Activated CD4-positive, alpha-beta T cell treated with anti-CD3 and anti-CD28 coated beads for 36 hours (primary cell): ENCODE measurements at regions not wholly inside any gene's neighbourhood (a gene's known extent, or its start where the extent isn't known, plus 50 kb on each side); places are given as distances from the start of the nearest gene placed in this dataset.

Experiments
- ATAC-seq: fragments of 200-7000 bp; cut with Tn5 transposase; one replicate; pipeline ENCODE4 v1.10.0; 2021; ENCODE audit warnings: mild to moderate bottlenecking, moderate library complexity
- CTCF ChIA-PET: fragments of 350-600 bp; sonication (Branson Sonifier 250); formaldehyde crosslinking; loops from one replicate; lab custom pipeline; 2021; ENCODE audit warnings: antibody characterized with exemption; lab: Charles Lee
- POLR2A ChIA-PET: fragments of 350-600 bp; sonication (Branson Sonifier 250); formaldehyde crosslinking; loops from one replicate; lab custom pipeline; 2021; ENCODE audit warnings: antibody characterized with exemption, inconsistent platforms; lab: Charles Lee
- DNase-seq: peaks from one replicate; pipeline ENCODE4 v3.0.0-alpha.2; 2020
- H3K27ac Mint-ChIP-seq: one replicate; pipeline ENCODE4 v1.8.0; 2021; ENCODE audit warnings: mixed read lengths
- H3K27me3 Mint-ChIP-seq: one replicate; pipeline ENCODE4 v1.8.0; 2021; ENCODE audit warnings: mixed read lengths
- H3K36me3 Mint-ChIP-seq: one replicate; pipeline ENCODE4 v1.8.0; 2021; ENCODE audit warnings: low read depth, mixed read lengths
- H3K4me1 Mint-ChIP-seq: one replicate; pipeline ENCODE4 v1.8.0; 2021; ENCODE audit warnings: mixed read lengths
- H3K4me3 Mint-ChIP-seq: one replicate; pipeline ENCODE4 v1.8.0; 2021; ENCODE audit warnings: mild to moderate bottlenecking, moderate library complexity, mixed read lengths
- H3K9me3 Mint-ChIP-seq: one replicate; pipeline ENCODE4 v1.8.0; 2021; ENCODE audit warnings: low read depth, mixed read lengths
- intact Hi-C, 2 experiments: fragments of 100-400 bp; cut with DNase I in 1 of 2; cut with micrococcal nuclease in 1 of 2; formaldehyde crosslinking; loops; one replicate each; pipeline versions ENCODE4 v1.14.2 to v1.15.1; 2022 to 2024; cut with DNase I, micrococcal nuclease

DNA sequence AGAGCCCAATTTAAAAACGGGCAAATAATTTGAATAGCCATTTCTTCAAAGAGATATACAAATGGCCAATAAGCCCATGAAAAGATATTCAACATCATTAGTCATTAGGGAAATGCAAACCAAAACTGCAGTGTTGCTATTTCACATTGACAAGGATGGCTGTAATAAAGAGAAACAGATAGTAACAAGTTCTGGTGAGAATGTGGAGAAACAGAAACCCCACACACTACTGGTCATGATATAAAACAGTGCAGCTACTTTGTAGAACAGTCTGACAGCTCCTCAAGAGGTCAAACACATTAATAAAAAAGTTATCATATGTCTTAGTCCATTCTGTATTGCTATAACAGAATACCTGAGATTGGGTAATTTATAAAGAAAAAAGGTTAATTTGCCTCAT, 237.0 kb upstream of the GRAMD2B start:
- Mint-ChIP-seq H3K9me3 (peaks cover 4% of the 10 kb centered on the region), H3K27me3 (no peaks in the 10 kb centered on the region), H3K27ac (no peak overlapping the region), H3K4me3 (no peak overlapping the region), H3K4me1 (no peaks in the 10 kb centered on the region), H3K36me3 (no peaks in the 10 kb centered on the region)
- CTCF ChIA-PET, result no interaction called here
- intact Hi-C loops, result no loop called here
- POLR2A ChIA-PET, result no interaction called here
- ATAC-seq (no peak), DNase-seq (no peak)

GRCh38 chr5:126188804-126189203, 234.4 kb upstream of the GRAMD2B start:
- POLR2A ChIA-PET, result no interaction called here
- CTCF ChIA-PET, result no interaction called here
- no peaks in the 10 kb centered on the region for H3K27me3 Mint-ChIP-seq
- no peak overlapping the region for H3K27ac Mint-ChIP-seq
- H3K9me3 Mint-ChIP-seq, result peaks cover 4% of the 10 kb centered on the region
- no peaks in the 10 kb centered on the region for H3K4me1 Mint-ChIP-seq
- no peaks in the 10 kb centered on the region for H3K36me3 Mint-ChIP-seq
- ATAC-seq (no peak), DNase-seq (no peak)
- H3K4me3 Mint-ChIP-seq, result no peak overlapping the region
- intact Hi-C loops, result no loop called here

- ATAC-seq (no peak), DNase-seq (no peak)
- H3K9me3 Mint-ChIP-seq, result peaks cover 4% of the 10 kb centered on the region
- POLR2A ChIA-PET, result no interaction called here
- intact Hi-C loops, result no loop called here
- no peaks in the 10 kb centered on the region for H3K4me1 Mint-ChIP-seq
- no peak overlapping the region for H3K27ac Mint-ChIP-seq
- H3K27me3 Mint-ChIP-seq, result no peaks in the 10 kb centered on the region
- no peaks in the 10 kb centered on the region for H3K36me3 Mint-ChIP-seq
- H3K4me3 Mint-ChIP-seq, result no peak overlapping the region
- CTCF ChIA-PET, result no interaction called here
Measured at GRCh38 chr5:126189231-126189630, 234.0 kb upstream of the GRAMD2B start.

DNA sequence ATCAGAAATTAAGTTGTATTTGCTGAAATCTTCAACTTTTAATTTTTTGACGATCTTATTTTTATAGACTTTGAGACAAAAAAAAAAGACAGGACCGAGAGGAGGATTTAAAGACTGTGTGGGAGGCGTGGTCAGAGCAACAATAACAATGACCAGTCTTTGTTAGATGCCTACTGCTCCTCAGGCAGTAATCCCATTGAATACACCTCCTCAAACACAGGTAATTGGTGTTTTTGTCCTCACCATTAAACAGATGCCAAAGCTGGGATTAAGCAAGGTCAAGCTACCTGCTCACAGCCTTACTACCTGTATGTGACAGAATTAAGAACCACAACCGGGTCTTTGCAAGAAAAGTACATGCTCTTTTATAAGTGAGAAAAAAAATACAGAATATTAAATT, 233.3 kb upstream of the GRAMD2B start:
- H3K36me3 Mint-ChIP-seq, result no peaks in the 10 kb centered on the region
- no peaks in the 10 kb centered on the region for H3K4me1 Mint-ChIP-seq
- DNase-seq, result no peak
- no peak for ATAC-seq
- peaks cover 4% of the 10 kb centered on the region for H3K9me3 Mint-ChIP-seq
- intact Hi-C loops, result no loop called here
- H3K4me3 Mint-ChIP-seq, result no peak overlapping the region
- POLR2A ChIA-PET, result no interaction called here
- no peaks in the 10 kb centered on the region for H3K27me3 Mint-ChIP-seq
- no peak overlapping the region for H3K27ac Mint-ChIP-seq
- CTCF ChIA-PET, result no interaction called here

DNA sequence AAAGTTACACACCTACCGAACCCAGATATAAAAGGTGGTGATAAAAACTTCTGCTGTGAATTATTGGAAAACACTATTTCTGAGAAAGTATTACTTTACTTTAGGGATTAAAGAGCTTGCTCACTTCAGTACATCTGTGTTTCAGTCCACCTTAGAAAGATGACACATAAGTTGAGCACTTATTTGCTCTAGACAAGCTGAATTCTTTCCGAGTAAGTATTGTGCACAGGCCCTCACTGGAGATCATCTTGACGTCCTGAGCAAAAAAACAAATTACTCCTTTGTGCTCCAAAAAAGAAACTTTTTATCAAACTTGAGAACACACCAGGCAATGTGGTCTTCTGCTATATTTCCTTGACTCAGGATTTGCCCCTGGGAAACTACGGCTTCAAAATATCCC, 231.0 kb upstream of the GRAMD2B start:
- Mint-ChIP-seq H3K36me3 (no peaks in the 10 kb centered on the region), H3K27ac (no peak overlapping the region), H3K4me1 (no peaks in the 10 kb centered on the region), H3K4me3 (no peak overlapping the region), H3K9me3 (no peaks in the 10 kb centered on the region), H3K27me3 (no peaks in the 10 kb centered on the region)
- ChIA-PET CTCF (no interaction called here), POLR2A (no interaction called here)
- DNase-seq (no peak), ATAC-seq (no peak)
- intact Hi-C loops, result no loop called here

DNA sequence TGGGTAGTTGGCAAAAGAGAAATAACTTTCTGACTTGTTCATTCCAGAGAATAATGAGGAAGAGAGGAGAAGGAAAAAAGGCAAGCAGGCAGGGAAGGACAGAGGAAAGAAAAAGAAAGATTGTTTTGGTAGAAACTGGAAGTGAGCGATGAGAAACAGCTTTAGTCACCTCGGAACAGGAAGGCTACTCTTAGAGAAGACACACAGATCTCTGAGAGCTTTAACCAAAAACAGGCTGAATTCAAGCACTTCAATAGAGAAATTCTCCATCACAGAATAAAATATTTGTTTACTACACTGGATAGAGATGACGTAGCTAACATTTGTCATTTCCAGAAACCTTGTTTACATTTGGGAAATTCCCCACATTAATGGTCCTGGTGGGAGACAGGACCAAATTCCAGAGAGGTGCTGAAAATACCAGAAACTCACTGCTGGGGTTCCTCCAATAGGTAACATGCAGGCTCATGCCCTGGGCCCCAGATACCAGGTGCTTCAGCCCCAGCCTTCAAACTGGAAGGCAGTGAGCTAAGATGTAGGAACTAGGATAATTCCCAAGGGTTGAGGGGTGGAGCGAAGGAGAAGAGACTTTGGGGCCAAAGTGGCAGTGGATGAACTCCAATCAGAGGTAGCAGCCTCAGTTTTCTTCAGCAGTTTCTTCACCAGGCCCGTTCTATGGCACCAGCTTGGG, 227.7 kb upstream of the GRAMD2B start:
- no peaks in the 10 kb centered on the region for H3K27me3 Mint-ChIP-seq
- no peaks in the 10 kb centered on the region for H3K4me1 Mint-ChIP-seq
- no peak for ATAC-seq
- no peak overlapping the region for H3K27ac Mint-ChIP-seq
- DNase-seq, result no peak
- peaks cover 1% of the 10 kb centered on the region for H3K9me3 Mint-ChIP-seq
- intact Hi-C loops, result no loop called here
- ChIA-PET CTCF (interaction anchor here (0.6 kb wide), 1 partner anchor 21 kb away, joined by 4 read pairs; no protein-coding TSS in a partner anchor), POLR2A (no interaction called here)
- H3K4me3 Mint-ChIP-seq, result no peak overlapping the region
- H3K36me3 Mint-ChIP-seq, result no peaks in the 10 kb centered on the region

- Mint-ChIP-seq H3K36me3 (no peaks in the 10 kb centered on the region), H3K27me3 (no peaks in the 10 kb centered on the region), H3K4me1 (no peaks in the 10 kb centered on the region), H3K4me3 (no peak overlapping the region), H3K9me3 (peaks cover 1% of the 10 kb centered on the region), H3K27ac (no peak overlapping the region)
- DNase-seq, result no peak
- ATAC-seq, result no peak
- POLR2A ChIA-PET, result no interaction called here
- intact Hi-C loops, result no loop called here
- CTCF ChIA-PET, result no interaction called here
Measured at GRCh38 chr5:126198531-126198930, 224.7 kb upstream of the GRAMD2B start.

GRCh38 chr5:126199467-126199866, 223.7 kb upstream of the GRAMD2B start:
- Mint-ChIP-seq H3K9me3 (peaks cover 1% of the 10 kb centered on the region), H3K27me3 (no peaks in the 10 kb centered on the region), H3K36me3 (no peaks in the 10 kb centered on the region), H3K4me3 (no peak overlapping the region), H3K27ac (no peak overlapping the region), H3K4me1 (no peaks in the 10 kb centered on the region)
- intact Hi-C loops, result no loop called here
- ATAC-seq, result no peak
- CTCF ChIA-PET, result no interaction called here
- POLR2A ChIA-PET, result no interaction called here
- no peak for DNase-seq

DNA sequence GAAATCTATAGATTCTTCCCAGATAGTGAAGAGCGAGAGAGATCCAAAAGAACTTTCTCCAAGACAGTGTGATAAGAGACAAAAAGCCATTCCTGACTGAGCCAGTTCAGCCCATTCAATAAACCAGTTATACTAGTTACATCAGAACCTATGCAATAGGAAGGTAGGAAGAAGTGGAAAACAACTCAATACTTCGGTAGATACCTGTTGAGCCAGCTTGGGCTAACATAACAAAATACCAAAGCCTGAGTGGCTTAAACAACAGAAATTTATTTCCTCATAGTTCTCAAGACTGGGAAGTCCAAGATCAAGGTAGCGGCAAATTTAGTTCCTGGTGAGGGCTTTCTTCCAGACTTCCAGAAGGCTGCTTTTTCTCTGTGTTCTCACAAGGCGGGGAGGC, 214.5 kb upstream of the GRAMD2B start:
- Mint-ChIP-seq H3K4me1 (no peaks in the 10 kb centered on the region), H3K36me3 (no peaks in the 10 kb centered on the region), H3K27ac (no peak overlapping the region), H3K4me3 (no peak overlapping the region), H3K9me3 (peaks cover 11% of the 10 kb centered on the region), H3K27me3 (no peaks in the 10 kb centered on the region)
- ATAC-seq, result no peak
- ChIA-PET POLR2A (no interaction called here), CTCF (no interaction called here)
- no peak for DNase-seq
- intact Hi-C loops, result no loop called here

- POLR2A ChIA-PET, result no interaction called here
Measured at GRCh38 chr5:126210955-126211354, 212.3 kb upstream of the GRAMD2B start.

DNA sequence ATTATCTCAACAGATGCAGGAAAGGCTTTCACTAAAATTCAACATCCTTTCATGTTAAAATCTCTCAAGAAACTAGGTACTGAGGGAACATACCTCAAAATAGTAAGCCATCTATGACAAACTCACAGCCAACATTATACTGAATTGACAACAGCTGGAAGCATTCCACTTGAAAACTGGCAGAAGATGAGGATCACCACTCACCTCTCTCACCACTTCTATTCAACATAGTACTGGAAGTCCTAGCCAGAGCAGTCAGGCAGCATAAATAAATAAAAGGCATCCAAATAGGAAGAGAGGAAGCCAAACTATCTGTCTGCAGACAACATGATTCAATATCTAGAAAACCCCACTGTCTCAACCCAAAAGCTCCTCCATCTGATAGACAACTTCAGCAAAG, 203.6 kb upstream of the GRAMD2B start:
- H3K36me3 Mint-ChIP-seq, result no peaks in the 10 kb centered on the region
- intact Hi-C loops, result no loop called here
- DNase-seq, result no peak
- ChIA-PET CTCF (interaction anchor here (0.6 kb wide), 1 partner anchor 1457 kb away, joined by 3 read pairs; no protein-coding TSS in a partner anchor), POLR2A (no interaction called here)
- ATAC-seq, result no peak
- H3K4me1 Mint-ChIP-seq, result no peaks in the 10 kb centered on the region
- H3K4me3 Mint-ChIP-seq, result no peak overlapping the region
- H3K9me3 Mint-ChIP-seq, result peaks cover 12% of the 10 kb centered on the region
- H3K27ac Mint-ChIP-seq, result no peak overlapping the region
- no peaks in the 10 kb centered on the region for H3K27me3 Mint-ChIP-seq

More at GRCh38 chr5:126210955-126211354, 212.3 kb upstream of the GRAMD2B start:
- H3K9me3 Mint-ChIP-seq, result peaks cover 9% of the 10 kb centered on the region
- no peak overlapping the region for H3K4me3 Mint-ChIP-seq
- CTCF ChIA-PET, result no interaction called here
- H3K4me1 Mint-ChIP-seq, result no peaks in the 10 kb centered on the region
- no peak for ATAC-seq
- intact Hi-C loops, result no loop called here
- no peak overlapping the region for H3K27ac Mint-ChIP-seq
- DNase-seq, result no peak
- H3K36me3 Mint-ChIP-seq, result no peaks in the 10 kb centered on the region
- H3K27me3 Mint-ChIP-seq, result no peaks in the 10 kb centered on the region

GRCh38 chr5:126220725-126221124, 202.5 kb upstream of the GRAMD2B start:
- DNase-seq, result no peak
- H3K36me3 Mint-ChIP-seq, result no peaks in the 10 kb centered on the region
- intact Hi-C loops, result no loop called here
- ChIA-PET POLR2A (no interaction called here), CTCF (no interaction called here)
- H3K9me3 Mint-ChIP-seq, result peaks cover 12% of the 10 kb centered on the region
- H3K27ac Mint-ChIP-seq, result no peak overlapping the region
- ATAC-seq, result no peak
- no peaks in the 10 kb centered on the region for H3K4me1 Mint-ChIP-seq
- H3K4me3 Mint-ChIP-seq, result no peak overlapping the region
- H3K27me3 Mint-ChIP-seq, result no peaks in the 10 kb centered on the region
